Ovary (tissue), 3 donors: ENCODE measurements at regions not wholly inside any gene's neighbourhood (a gene's known extent, or its start where the extent isn't known, plus 50 kb on each side); places are given as distances from the start of the nearest gene placed in this dataset.

Source experiments
- CTCF ChIP-seq, 3 donors: fragments of 450-650 bp in 2 of 3; fragments of 200-600 bp in 1 of 3; IDR thresholded peaks; one replicate each; pipeline versions ENCODE4 v1.5.1 to v1.8.0; 2016 to 2022; ENCODE audit warnings: antibody characterized with exemption in 3 of 3, mild to moderate bottlenecking in 1 of 3
- POLR2A ChIP-seq: fragments of 450-650 bp; IDR thresholded peaks from one replicate; pipeline ENCODE4 v1.6.1; 2017; ENCODE audit warnings: antibody characterized with exemption, mild to moderate bottlenecking, moderate library complexity
- donor health status: DM: no; HTN: no; CAD: no.

GRCh38 chr12:42935090-42935489, 345.5 kb upstream of the PRICKLE1 start:
- no peak for TF ChIP-seq POLR2A
- no peak for TF ChIP-seq CTCF (IDR thresholded peaks at IDR 0.05)
